HepG2 (cell line): ENCODE measurements at regions not wholly inside any gene's neighbourhood (a gene's known extent, or its start where the extent isn't known, plus 50 kb on each side); places are given as distances from the start of the nearest gene placed in this dataset.

ENCODE experiments used
- ATAC-seq: fragments of 200-7000 bp; cut with Tn5 transposase; 3 replicates; pipeline ENCODE4 v1.9.1; 2020; ENCODE audit warnings: mild to moderate bottlenecking, moderate library complexity
- BruUV-seq: library from RNA; stranded (reverse); fragments of 400-500 nt; replicated peaks from 2 replicates; lab custom pipeline; 2021; lab: Mats Ljungman, UMichigan
- CTCF ChIA-PET: fragments of 300-600 bp; formaldehyde crosslinking; extraction: SDS; loops from one replicate; lab custom pipeline; 2021; ENCODE audit warnings: low total read pairs, inconsistent platforms, low intra/inter-chr PET ratio; lab: Yijun Ruan, JAX
- POLR2A ChIA-PET: fragments of 350-600 bp; sonication (Branson Sonifier 250); formaldehyde crosslinking; loops from one replicate; lab custom pipeline; 2020; ENCODE audit warnings: antibody characterized with exemption, inconsistent platforms; lab: Yijun Ruan, JAX
- DNase-seq: peaks from one replicate; pipeline ENCODE4 v3.0.0-alpha.2; 2015; ENCODE audit warnings: low spot score
- FAIRE-seq: peaks from 3 replicates; lab custom pipeline; 2011; peaks lifted over from hg19 to GRCh38; lab: Jason Lieb, UNC
- H2AFZ ChIP-seq: one replicate; pipeline ENCODE4 v1.6.1; 2011; ENCODE audit warnings: low read length, inconsistent platforms
- H3K27ac ChIP-seq: fragments of 300-600 bp; 3 replicates; pipeline ENCODE4 v1.8.0; 2011; ENCODE audit warnings: mixed run types, mild to moderate bottlenecking, mixed read lengths, low read length, inconsistent platforms; ENCODE audit not compliant: insufficient read depth; ENCODE audit errors: extremely low read length
- H3K27me3 ChIP-seq, 2 experiments: fragments of 200-600 bp in 1 of 2; 2 replicates in 1 of 2; 3 replicates in 1 of 2; pipeline versions ENCODE4 v1.6.0 to v1.8.0; 2011; ENCODE audit warnings: low read length in 2 of 2, mild to moderate bottlenecking in 2 of 2, moderate library complexity in 2 of 2, inconsistent platforms in 1 of 2; ENCODE audit not compliant: insufficient read depth in 2 of 2, control insufficient read depth in 1 of 2
- H3K36me3 ChIP-seq, 2 experiments: fragments of 200-600 bp in 1 of 2; replicated peaks in 1 of 2; 2 replicates in 1 of 2; 3 replicates in 1 of 2; pipeline versions ENCODE4 v1.5.1 to v1.8.0; 2011; ENCODE audit warnings: low read length in 2 of 2, inconsistent platforms in 1 of 2; ENCODE audit not compliant: insufficient read depth in 2 of 2, control insufficient read depth in 1 of 2
- H3K4me1 ChIP-seq: 2 replicates; pipeline ENCODE4 v1.5.1; 2012; ENCODE audit warnings: low read length, inconsistent platforms; ENCODE audit not compliant: insufficient read depth
- H3K4me2 ChIP-seq: 2 replicates; pipeline ENCODE4 v1.6.0; 2011; ENCODE audit warnings: low read depth, low read length, inconsistent platforms
- H3K4me3 ChIP-seq, 3 experiments: fragments of 200-600 bp in 1 of 3; sonication (generic), shearing (Covaris generic) in 1 of 3; replicated peaks in 1 of 3; 2 replicates each; pipeline ENCODE4 v1.5.1; 2011 to 2016; ENCODE audit warnings: low read length in 3 of 3, inconsistent platforms in 2 of 3, low read depth in 2 of 3, mild to moderate bottlenecking in 2 of 3, control low read depth in 1 of 3, mixed read lengths in 1 of 3; ENCODE audit not compliant: insufficient read depth in 1 of 3
- H3K79me2 ChIP-seq: one replicate; pipeline ENCODE4 v1.6.1; 2011; ENCODE audit warnings: low read length, inconsistent platforms; ENCODE audit not compliant: insufficient read depth
- H3K9ac ChIP-seq: 2 replicates; pipeline ENCODE4 v1.6.0; 2011; ENCODE audit warnings: mild to moderate bottlenecking, low read depth, low read length, inconsistent platforms; ENCODE audit not compliant: insufficient read depth
- H3K9me3 ChIP-seq: 2 replicates; pipeline ENCODE4 v1.5.1; 2012; ENCODE audit warnings: mild to moderate bottlenecking, low read length
- H4K20me1 ChIP-seq: 2 replicates; pipeline ENCODE4 v1.6.0; 2011; ENCODE audit warnings: inconsistent platforms, mild to moderate bottlenecking, low read length, moderate library complexity; ENCODE audit not compliant: insufficient read depth
- AHR ChIP-seq: IDR thresholded peaks from 2 replicates; pipeline ENCODE4 v1.6.1; 2018; ENCODE audit warnings: missing genetic modification reagents, missing compliant biosample characterization
- BORCS8-MEF2B ChIP-seq: sonication (generic); formaldehyde crosslinking; IDR thresholded peaks from 2 replicates; pipeline ENCODE4 v1.8.0; 2022; ENCODE audit warnings: mild to moderate bottlenecking, missing genetic modification reagents
- ERF ChIP-seq: IDR thresholded peaks from 2 replicates; pipeline ENCODE4 v1.6.1; 2018; ENCODE audit warnings: missing biosample characterization, missing genetic modification reagents
- HES4 ChIP-seq: sonication (generic); formaldehyde crosslinking; IDR thresholded peaks from 2 replicates; pipeline ENCODE4 v1.9.0; 2021; ENCODE audit warnings: mild to moderate bottlenecking, missing genetic modification reagents, borderline replicate concordance
- HNRNPLL ChIP-seq: fragments of 200-400 bp; formaldehyde crosslinking; IDR thresholded peaks from 2 replicates; pipeline ENCODE4 v1.6.1; 2017; ENCODE audit warnings: mild to moderate bottlenecking, low read depth, low read length; ENCODE audit not compliant: poor library complexity, severe bottlenecking
- HOXA5 ChIP-seq: sonication (generic); formaldehyde crosslinking; IDR thresholded peaks from 2 replicates; pipeline ENCODE4 v1.4.0; 2020; ENCODE audit warnings: missing genetic modification reagents
- KDM5B ChIP-seq: sonication (generic); formaldehyde crosslinking; IDR thresholded peaks from 2 replicates; pipeline ENCODE4 v1.4.0; 2020; ENCODE audit warnings: missing genetic modification reagents, mild to moderate bottlenecking, borderline replicate concordance
- MXD3 ChIP-seq: IDR thresholded peaks from 2 replicates; pipeline ENCODE4 v1.6.1; 2016; ENCODE audit warnings: mild to moderate bottlenecking, missing biosample characterization, missing genetic modification reagents
- NCOR1 ChIP-seq: fragments of 200-600 bp; sonication (generic); IDR thresholded peaks from 2 replicates; pipeline ENCODE4 v1.7.0; 2017; ENCODE audit warnings: antibody characterized with exemption, low read length, borderline replicate concordance
- NR2F2 ChIP-seq: IDR thresholded peaks from 2 replicates; pipeline ENCODE4 v1.6.1; 2012; ENCODE audit warnings: low read depth, inconsistent platforms, borderline replicate concordance
- SALL1 ChIP-seq: sonication (generic); formaldehyde crosslinking; IDR thresholded peaks from 2 replicates; pipeline ENCODE4 v1.8.0; 2022; ENCODE audit warnings: mild to moderate bottlenecking, missing genetic modification reagents
- SATB2 ChIP-seq: sonication (generic); formaldehyde crosslinking; IDR thresholded peaks from 2 replicates; pipeline ENCODE4 v1.5.0; 2020; ENCODE audit warnings: missing genetic modification reagents
- SKIL ChIP-seq: sonication (generic); formaldehyde crosslinking; IDR thresholded peaks from 2 replicates; pipeline ENCODE4 v1.8.0; 2022; ENCODE audit warnings: missing genetic modification reagents, mild to moderate bottlenecking, moderate library complexity, borderline replicate concordance
- TSC22D2 ChIP-seq: sonication (generic); formaldehyde crosslinking; IDR thresholded peaks from 2 replicates; pipeline ENCODE4 v1.5.1; 2020; ENCODE audit warnings: missing genetic modification reagents, mild to moderate bottlenecking, borderline replicate concordance
- ZMAT3 ChIP-seq: sonication (generic); formaldehyde crosslinking; conservative IDR thresholded peaks from 2 replicates; pipeline ENCODE4 v1.7.0; 2021; ENCODE audit warnings: missing genetic modification reagents
- ZNF441 ChIP-seq: sonication (generic); formaldehyde crosslinking; IDR thresholded peaks from 2 replicates; pipeline ENCODE4 v1.7.0; 2021; ENCODE audit warnings: missing genetic modification reagents, borderline replicate concordance
- ZNF607 ChIP-seq: sonication (generic); formaldehyde crosslinking; IDR thresholded peaks from 2 replicates; pipeline ENCODE4 v1.5.1; 2020; ENCODE audit warnings: missing genetic modification reagents, mild to moderate bottlenecking, borderline replicate concordance
- ZNF768 ChIP-seq: sonication (generic); formaldehyde crosslinking; IDR thresholded peaks from 2 replicates; pipeline ENCODE4 v1.4.0; 2020; ENCODE audit warnings: missing genetic modification reagents
- ZNF772 ChIP-seq: sonication (generic); formaldehyde crosslinking; IDR thresholded peaks from 2 replicates; pipeline ENCODE4 v1.5.0; 2020; ENCODE audit warnings: mild to moderate bottlenecking, missing genetic modification reagents
- ZNF777 ChIP-seq: sonication (generic); formaldehyde crosslinking; IDR thresholded peaks from 2 replicates; pipeline ENCODE4 v1.4.0; 2020; ENCODE audit warnings: missing genetic modification reagents
- ZSCAN22 ChIP-seq: sonication (generic); formaldehyde crosslinking; IDR thresholded peaks from 2 replicates; pipeline ENCODE4 v1.4.0; 2020; ENCODE audit warnings: mild to moderate bottlenecking, missing genetic modification reagents
- WGBS: methylation state at CpG from one replicate; pipeline ENCODE4 v1.1.6; 2017; ENCODE audit warnings: low lambda C conversion rate; 5-methylcytosine and 5-hydroxymethylcytosine counted together
- in situ Hi-C: cut with HindIII; loops from 2 replicates; pipeline ENCODE4 v1.10.0; 2017; ENCODE audit warnings: low pct_unique_long_range_greater_than_20kb; ENCODE audit not compliant: extremely low pct_ligation_motif_present
- intact Hi-C: fragments of 100-400 bp; cut with micrococcal nuclease; formaldehyde crosslinking; loops from one replicate; pipeline ENCODE4 v1.10.0; 2022; ENCODE audit not compliant: unreplicated experiment

- Histone ChIP-seq H4K20me1 (0 out of 2 replicates have a peak, but pooled peaks cover 2% of the 10 kb centered on the region), H3K79me2 (no peaks in the 10 kb centered on the region), H3K27me3 (peaks cover 0 to 2% of the 10 kb centered on the region in 2 experiments; a peak in 1 of 5 replicates), H3K4me2 (no peak overlapping the region), H3K9ac (no peak overlapping the region), H3K36me3 (no peaks in the 10 kb centered on the region), H2AFZ (no peak overlapping the region), H3K27ac (no peak overlapping the region), H3K4me1 (no peaks in the 10 kb centered on the region), H3K4me3 (no peak overlapping the region), H3K9me3 (no peaks in the 10 kb centered on the region)
- in situ Hi-C loops, result no loop called here
- ATAC-seq, result peak; percentile 74
- ChIA-PET POLR2A (no interaction called here), CTCF (no interaction called here)
- 97% methylated on average over 15 of the region's 36 CpGs for WGBS
- no peak for FAIRE-seq
- BruUV-seq, result no TSS peak
- intact Hi-C loops, result no loop called here
- DNase-seq, result no peak
- TF ChIP-seq ZNF441 (CRISPR knock-in tag) (0 out of 2 replicates have a peak, but pooled peaks have one; percentile 35), ZNF772 (CRISPR knock-in tag) (peak; percentile 43; the same call in 1 of the 2 replicates), HES4 (CRISPR knock-in tag) (peak; percentile 51; the same call in 1 of the 2 replicates), SATB2 (no peak), ZSCAN22 (CRISPR knock-in tag) (no peak), ERF (CRISPR knock-in tag) (0 out of 2 replicates have a peak, but pooled peaks have one; percentile 40), BORCS8-MEF2B (CRISPR knock-in tag) (peak; percentile 75), SALL1 (CRISPR knock-in tag) (peak; percentile 68), ZNF607 (CRISPR knock-in tag) (0 out of 2 replicates have a peak, but pooled peaks have one; percentile 34), TSC22D2 (CRISPR knock-in tag) (peak; percentile 56; the same call in 1 of the 2 replicates), HOXA5 (CRISPR knock-in tag) (peak; percentile 38; the same call in 1 of the 2 replicates), MXD3 (CRISPR knock-in tag) (peak; percentile 80; the same call in 1 of the 2 replicates), AHR (no peak), KDM5B (0 out of 2 replicates have a peak, but pooled peaks have one; percentile 19), ZNF777 (CRISPR knock-in tag) (0 out of 2 replicates have a peak, but pooled peaks have one; percentile 28), HNRNPLL (peak; percentile 25), ZMAT3 (CRISPR knock-in tag) (0 out of 2 replicates have a peak, but pooled peaks have one; percentile 37), NCOR1 (no peak), SKIL (CRISPR knock-in tag) (0 out of 2 replicates have a peak, but pooled peaks have one; percentile 42), ZNF768 (CRISPR knock-in tag) (0 out of 2 replicates have a peak, but pooled peaks have one; percentile 16), NR2F2 (no peak)
Measured at GRCh38 chr17:36703860-36704266, 102.5 kb downstream of the MRM1 start.
